K562 (cell line): ENCODE measurements at regions not wholly inside any gene's neighbourhood (a gene's known extent, or its start where the extent isn't known, plus 50 kb on each side); places are given as distances from the start of the nearest gene placed in this dataset.

Experiments used
- ATAC-seq: fragments of 200-7000 bp; cut with Tn5 transposase; 3 replicates; pipeline ENCODE4 v1.9.1; 2020; ENCODE audit warnings: moderate library complexity
- BruUV-seq: library from RNA; stranded (reverse); fragments of 400-500 nt; replicated peaks from 2 replicates; lab custom pipeline; 2021; lab: Mats Ljungman, UMichigan
- CTCF ChIA-PET: fragments of 300-600 bp; formaldehyde crosslinking; extraction: SDS; loops from one replicate; lab custom pipeline; 2021; ENCODE audit warnings: low intra/inter-chr PET ratio; lab: Yijun Ruan, JAX
- POLR2A ChIA-PET: fragments of 300-600, 350-650 bp; sonication (Branson Sonifier 250); formaldehyde crosslinking; extraction: SDS; loops from one replicate; lab custom pipeline; 2021; ENCODE audit warnings: antibody characterized with exemption, inconsistent platforms; lab: Yijun Ruan, JAX
- DNase-seq, 4 experiments: peaks; one replicate each; pipeline versions ENCODE4 v3.0.0 to v3.0.0-alpha.2; 2011 to 2018; ENCODE audit warnings: low spot score in 3 of 4, mixed read lengths in 3 of 4; ENCODE audit errors: extremely low read depth in 1 of 4
- FAIRE-seq: peaks from 2 replicates; lab custom pipeline; 2011; peaks lifted over from hg19 to GRCh38; lab: Jason Lieb, UNC
- H2AFZ ChIP-seq: 2 replicates; pipeline ENCODE4 v1.6.0; 2011; ENCODE audit warnings: low read depth, low read length, control low read depth, inconsistent platforms
- H3K27ac ChIP-seq: fragments of 200-600 bp; 3 replicates; pipeline ENCODE4 v1.8.0; 2011; ENCODE audit warnings: low read depth, mild to moderate bottlenecking, control low read depth, inconsistent platforms, low read length, moderate library complexity, mixed read lengths; ENCODE audit errors: extremely low read depth
- H3K27me3 ChIP-seq, 2 experiments: fragments of 300-600 bp in 1 of 2; 2 replicates in 1 of 2; 3 replicates in 1 of 2; pipeline versions ENCODE4 v1.6.0 to v1.8.0; 2011; ENCODE audit warnings: inconsistent platforms in 2 of 2, low read length in 2 of 2, mild to moderate bottlenecking in 1 of 2, mixed read lengths in 1 of 2, moderate library complexity in 1 of 2; ENCODE audit not compliant: control insufficient read depth in 2 of 2, insufficient read depth in 2 of 2
- H3K36me3 ChIP-seq: fragments of 300-600 bp; 3 replicates; pipeline ENCODE4 v1.8.0; 2011; ENCODE audit warnings: mild to moderate bottlenecking, low read length, inconsistent platforms; ENCODE audit not compliant: control insufficient read depth, insufficient read depth
- H3K4me1 ChIP-seq, 2 experiments: fragments of 200-600 bp in 1 of 2; replicated peaks in 1 of 2; 2 replicates in 1 of 2; 3 replicates in 1 of 2; pipeline versions ENCODE4 v1.5.1 to v1.8.0; 2011; ENCODE audit warnings: inconsistent platforms in 2 of 2, low read length in 2 of 2, mild to moderate bottlenecking in 1 of 2, mixed read lengths in 1 of 2, moderate library complexity in 1 of 2; ENCODE audit not compliant: control insufficient read depth in 2 of 2, insufficient read depth in 2 of 2
- H3K4me2 ChIP-seq: 2 replicates; pipeline ENCODE4 v1.6.1; 2011; ENCODE audit warnings: low read length, control low read depth, inconsistent platforms, mixed read lengths; ENCODE audit not compliant: insufficient read depth
- H3K4me3 ChIP-seq: fragments of 200-600 bp; sonication (generic), shearing (Covaris generic); 2 replicates; pipeline ENCODE4 v1.5.1; 2016; ENCODE audit warnings: control low read depth, inconsistent platforms
- H3K79me2 ChIP-seq: fragments of 200-600 bp; 3 replicates; pipeline ENCODE4 v1.8.0; 2011; ENCODE audit warnings: low read length, inconsistent platforms; ENCODE audit not compliant: control insufficient read depth, insufficient read depth
- H3K9ac ChIP-seq, 2 experiments: 2 replicates each; pipeline versions ENCODE4 v1.6.0 to v1.6.1; 2011; ENCODE audit warnings: low read depth in 2 of 2, low read length in 2 of 2, control low read depth in 1 of 2, inconsistent platforms in 1 of 2, mild to moderate bottlenecking in 1 of 2, mixed read lengths in 1 of 2; ENCODE audit not compliant: insufficient read depth in 1 of 2
- H3K9me1 ChIP-seq: one replicate; pipeline ENCODE4 v1.6.0; 2011; ENCODE audit warnings: inconsistent platforms, mild to moderate bottlenecking, low read length, moderate library complexity; ENCODE audit not compliant: control insufficient read depth, insufficient read depth
- H3K9me3 ChIP-seq: replicated peaks from 2 replicates; pipeline ENCODE4 v1.5.1; 2011; ENCODE audit warnings: low read depth, low read length, inconsistent platforms; ENCODE audit not compliant: control insufficient read depth, insufficient read depth
- H4K20me1 ChIP-seq: replicated peaks from 2 replicates; pipeline ENCODE4 v1.6.1; 2011; ENCODE audit warnings: low read length, inconsistent platforms, mixed read lengths; ENCODE audit not compliant: control insufficient read depth, insufficient read depth
- CEBPB ChIP-seq: fragments of 450-650 bp; IDR thresholded peaks from 2 replicates; pipeline ENCODE4 v1.6.1; 2016; ENCODE audit warnings: missing genetic modification characterization, missing compliant biosample characterization
- HDAC1 ChIP-seq, 2 experiments: fragments of 450-650 bp; IDR thresholded peaks; 2 replicates each; pipeline ENCODE4 v1.6.1; 2016 to 2017; ENCODE audit warnings: inconsistent platforms in 1 of 2, mild to moderate bottlenecking in 1 of 2, moderate library complexity in 1 of 2
- HDAC3 ChIP-seq: fragments of 450-650 bp; IDR thresholded peaks from 2 replicates; pipeline ENCODE4 v1.6.1; 2018; ENCODE audit warnings: borderline replicate concordance, mild to moderate bottlenecking, moderate library complexity; ENCODE audit not compliant: partially characterized antibody
- NCOA6 ChIP-seq: fragments of 450-650 bp; IDR thresholded peaks from 2 replicates; pipeline ENCODE4 v1.6.1; 2017; ENCODE audit warnings: mild to moderate bottlenecking
- NFIX ChIP-seq: fragments of 250-450 bp; sonication (Bioruptor Pico); IDR thresholded peaks from 2 replicates; pipeline ENCODE4 v1.4.0; 2020; ENCODE audit warnings: low read depth, mild to moderate bottlenecking, moderate library complexity
- ZNF445 ChIP-seq: fragments of 250-450 bp; sonication (Bioruptor Pico); IDR thresholded peaks from 2 replicates; pipeline ENCODE4 v1.4.0; 2020; ENCODE audit warnings: low read depth, mild to moderate bottlenecking, moderate library complexity
- WGBS: fragments of 100-300 bp; shearing (Covaris generic); methylation state at CpG from one replicate; pipeline ENCODE4 v1.1.6; 2016; ENCODE audit warnings: low coverage, mixed read lengths; ENCODE audit not compliant: insufficient coverage; ENCODE audit errors: missing lambda C conversion rate; 5-methylcytosine and 5-hydroxymethylcytosine counted together
- in situ Hi-C: fragments of 300-500 bp; cut with MboI; formaldehyde crosslinking; loops from 4 replicates; pipeline ENCODE4 v1.15.0; 2018; ENCODE audit warnings: inconsistent platforms, mixed read lengths
- intact Hi-C: fragments of 100-400 bp; cut with micrococcal nuclease; formaldehyde crosslinking; loops from 2 replicates; pipeline ENCODE4 v1.14.2; 2022
- TF ChIP-seq, protein P1 (sequence below): fragments of 200-600 bp; sonication (generic); IDR thresholded peaks from one replicate; pipeline ENCODE4 v1.6.1; 2012; ENCODE audit warnings: mild to moderate bottlenecking, low read depth, low read length, inconsistent platforms

DNA sequence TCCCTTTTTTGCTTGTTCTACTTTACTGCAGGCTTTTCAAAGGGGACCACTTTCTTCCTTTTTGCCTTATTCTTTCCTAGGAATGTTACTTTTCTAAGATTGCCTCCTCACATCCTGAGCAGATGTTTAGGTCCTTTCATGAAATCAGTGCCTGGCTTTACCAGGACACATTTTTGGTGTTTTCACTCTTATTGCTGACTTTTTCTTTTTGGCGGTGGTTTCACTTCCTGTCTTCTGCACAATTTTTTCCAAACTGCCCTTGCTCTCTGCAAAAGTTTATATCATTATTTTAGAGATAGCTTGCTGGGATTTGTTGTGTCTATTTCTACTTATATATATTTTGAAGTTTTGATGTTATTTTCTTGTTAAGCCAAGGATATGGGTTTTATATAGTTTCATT is 332.2 kb upstream of the MTPN start:
- H3K27me3 ChIP-seq: no peaks in the 10 kb centered on the region
- no peaks in the 10 kb centered on the region for H3K9me1 ChIP-seq
- H3K9ac ChIP-seq: no peak overlapping the region
- TF ChIP-seq CEBPB (tag) (no peak), ZNF445 (no peak), HDAC1 (IDR thresholded peaks at IDR 0.05) (no peak), HDAC3 (no peak), NCOA6 (no peak), NFIX (no peak)
- TF ChIP-seq, protein P1, sequence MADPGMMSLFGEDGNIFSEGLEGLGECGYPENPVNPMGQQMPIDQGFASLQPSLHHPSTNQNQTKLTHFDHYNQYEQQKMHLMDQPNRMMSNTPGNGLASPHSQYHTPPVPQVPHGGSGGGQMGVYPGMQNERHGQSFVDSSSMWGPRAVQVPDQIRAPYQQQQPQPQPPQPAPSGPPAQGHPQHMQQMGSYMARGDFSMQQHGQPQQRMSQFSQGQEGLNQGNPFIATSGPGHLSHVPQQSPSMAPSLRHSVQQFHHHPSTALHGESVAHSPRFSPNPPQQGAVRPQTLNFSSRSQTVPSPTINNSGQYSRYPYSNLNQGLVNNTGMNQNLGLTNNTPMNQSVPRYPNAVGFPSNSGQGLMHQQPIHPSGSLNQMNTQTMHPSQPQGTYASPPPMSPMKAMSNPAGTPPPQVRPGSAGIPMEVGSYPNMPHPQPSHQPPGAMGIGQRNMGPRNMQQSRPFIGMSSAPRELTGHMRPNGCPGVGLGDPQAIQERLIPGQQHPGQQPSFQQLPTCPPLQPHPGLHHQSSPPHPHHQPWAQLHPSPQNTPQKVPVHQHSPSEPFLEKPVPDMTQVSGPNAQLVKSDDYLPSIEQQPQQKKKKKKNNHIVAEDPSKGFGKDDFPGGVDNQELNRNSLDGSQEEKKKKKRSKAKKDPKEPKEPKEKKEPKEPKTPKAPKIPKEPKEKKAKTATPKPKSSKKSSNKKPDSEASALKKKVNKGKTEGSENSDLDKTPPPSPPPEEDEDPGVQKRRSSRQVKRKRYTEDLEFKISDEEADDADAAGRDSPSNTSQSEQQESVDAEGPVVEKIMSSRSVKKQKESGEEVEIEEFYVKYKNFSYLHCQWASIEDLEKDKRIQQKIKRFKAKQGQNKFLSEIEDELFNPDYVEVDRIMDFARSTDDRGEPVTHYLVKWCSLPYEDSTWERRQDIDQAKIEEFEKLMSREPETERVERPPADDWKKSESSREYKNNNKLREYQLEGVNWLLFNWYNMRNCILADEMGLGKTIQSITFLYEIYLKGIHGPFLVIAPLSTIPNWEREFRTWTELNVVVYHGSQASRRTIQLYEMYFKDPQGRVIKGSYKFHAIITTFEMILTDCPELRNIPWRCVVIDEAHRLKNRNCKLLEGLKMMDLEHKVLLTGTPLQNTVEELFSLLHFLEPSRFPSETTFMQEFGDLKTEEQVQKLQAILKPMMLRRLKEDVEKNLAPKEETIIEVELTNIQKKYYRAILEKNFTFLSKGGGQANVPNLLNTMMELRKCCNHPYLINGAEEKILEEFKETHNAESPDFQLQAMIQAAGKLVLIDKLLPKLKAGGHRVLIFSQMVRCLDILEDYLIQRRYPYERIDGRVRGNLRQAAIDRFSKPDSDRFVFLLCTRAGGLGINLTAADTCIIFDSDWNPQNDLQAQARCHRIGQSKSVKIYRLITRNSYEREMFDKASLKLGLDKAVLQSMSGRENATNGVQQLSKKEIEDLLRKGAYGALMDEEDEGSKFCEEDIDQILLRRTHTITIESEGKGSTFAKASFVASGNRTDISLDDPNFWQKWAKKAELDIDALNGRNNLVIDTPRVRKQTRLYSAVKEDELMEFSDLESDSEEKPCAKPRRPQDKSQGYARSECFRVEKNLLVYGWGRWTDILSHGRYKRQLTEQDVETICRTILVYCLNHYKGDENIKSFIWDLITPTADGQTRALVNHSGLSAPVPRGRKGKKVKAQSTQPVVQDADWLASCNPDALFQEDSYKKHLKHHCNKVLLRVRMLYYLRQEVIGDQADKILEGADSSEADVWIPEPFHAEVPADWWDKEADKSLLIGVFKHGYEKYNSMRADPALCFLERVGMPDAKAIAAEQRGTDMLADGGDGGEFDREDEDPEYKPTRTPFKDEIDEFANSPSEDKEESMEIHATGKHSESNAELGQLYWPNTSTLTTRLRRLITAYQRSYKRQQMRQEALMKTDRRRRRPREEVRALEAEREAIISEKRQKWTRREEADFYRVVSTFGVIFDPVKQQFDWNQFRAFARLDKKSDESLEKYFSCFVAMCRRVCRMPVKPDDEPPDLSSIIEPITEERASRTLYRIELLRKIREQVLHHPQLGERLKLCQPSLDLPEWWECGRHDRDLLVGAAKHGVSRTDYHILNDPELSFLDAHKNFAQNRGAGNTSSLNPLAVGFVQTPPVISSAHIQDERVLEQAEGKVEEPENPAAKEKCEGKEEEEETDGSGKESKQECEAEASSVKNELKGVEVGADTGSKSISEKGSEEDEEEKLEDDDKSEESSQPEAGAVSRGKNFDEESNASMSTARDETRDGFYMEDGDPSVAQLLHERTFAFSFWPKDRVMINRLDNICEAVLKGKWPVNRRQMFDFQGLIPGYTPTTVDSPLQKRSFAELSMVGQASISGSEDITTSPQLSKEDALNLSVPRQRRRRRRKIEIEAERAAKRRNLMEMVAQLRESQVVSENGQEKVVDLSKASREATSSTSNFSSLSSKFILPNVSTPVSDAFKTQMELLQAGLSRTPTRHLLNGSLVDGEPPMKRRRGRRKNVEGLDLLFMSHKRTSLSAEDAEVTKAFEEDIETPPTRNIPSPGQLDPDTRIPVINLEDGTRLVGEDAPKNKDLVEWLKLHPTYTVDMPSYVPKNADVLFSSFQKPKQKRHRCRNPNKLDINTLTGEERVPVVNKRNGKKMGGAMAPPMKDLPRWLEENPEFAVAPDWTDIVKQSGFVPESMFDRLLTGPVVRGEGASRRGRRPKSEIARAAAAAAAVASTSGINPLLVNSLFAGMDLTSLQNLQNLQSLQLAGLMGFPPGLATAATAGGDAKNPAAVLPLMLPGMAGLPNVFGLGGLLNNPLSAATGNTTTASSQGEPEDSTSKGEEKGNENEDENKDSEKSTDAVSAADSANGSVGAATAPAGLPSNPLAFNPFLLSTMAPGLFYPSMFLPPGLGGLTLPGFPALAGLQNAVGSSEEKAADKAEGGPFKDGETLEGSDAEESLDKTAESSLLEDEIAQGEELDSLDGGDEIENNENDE: no peak
- no peaks in the 10 kb centered on the region for H3K4me1 ChIP-seq
- ATAC-seq: no peak
- WGBS: 24% methylated on average over 1 of the region's 1 CpG
- in situ Hi-C loops (no loop called here), intact Hi-C loops (no loop called here)
- DNase-seq: no peak
- H3K36me3 ChIP-seq: no peaks in the 10 kb centered on the region
- ChIA-PET CTCF (no interaction called here), POLR2A (interaction anchor here (0.6 kb wide), 1 partner anchor 429 kb away, joined by 4 read pairs; no protein-coding TSS in a partner anchor)
- H2AFZ ChIP-seq: no peak overlapping the region
- no peaks in the 10 kb centered on the region for H4K20me1 ChIP-seq
- no TSS peak for BruUV-seq
- H3K9me3 ChIP-seq: no peaks in the 10 kb centered on the region; the same call in 1 of the 2 replicates
- H3K79me2 ChIP-seq: no peaks in the 10 kb centered on the region
- no peak for FAIRE-seq
- no peak overlapping the region for H3K27ac ChIP-seq
- no peak overlapping the region for H3K4me2 ChIP-seq
- no peak overlapping the region for H3K4me3 ChIP-seq
